ENCODE measurements at regions not wholly inside any gene's neighbourhood (a gene's known extent, or its start where the extent isn't known, plus 50 kb on each side); places are given as distances from the start of the nearest gene placed in this dataset.

DNA sequence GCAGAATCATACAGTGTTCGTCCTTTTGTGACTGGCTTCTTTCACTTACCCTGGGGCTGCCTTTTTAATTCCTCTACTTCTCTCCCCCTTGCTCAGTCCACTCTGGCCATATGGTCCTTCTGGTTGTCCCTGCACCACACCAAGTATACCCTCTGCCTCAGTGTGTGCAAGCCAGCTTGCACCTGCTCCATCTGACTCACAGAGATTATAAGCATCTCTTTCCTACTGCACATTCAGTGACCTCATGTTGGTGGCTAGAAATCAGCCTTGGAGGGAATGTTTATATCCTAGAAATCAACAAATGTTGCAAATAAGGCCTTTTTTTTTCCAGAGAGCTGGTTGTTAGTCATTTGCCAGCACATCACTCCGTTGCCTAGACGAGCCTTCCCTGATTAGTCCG is 67.5 kb upstream of the C10orf90 start:
- no peaks in the 10 kb centered on the region for H3K4me1 ChIP-seq (ENCODE audit: control insufficient read depth, extremely low read depth, insufficient read depth, low read length)
- no peak for FAIRE-seq
- H3K9me3 ChIP-seq (replicated peaks; ENCODE audit: control insufficient read depth, insufficient read depth, low read length), result no peaks in the 10 kb centered on the region
- H3K4me3 ChIP-seq (replicated peaks in 1 of 3; ENCODE audit: insufficient read depth in 1 of 3, low read depth in 1 of 3, low read length in 3 of 3), result no peak overlapping the region
- intact Hi-C loops (cut with micrococcal nuclease) (no loop called here), dilution Hi-C loops (cut with MboI; ENCODE audit: extremely low pct_ligation_motif_present, low sequenced_read_pairs) (no loop called here)
- ChIA-PET CTCF (no interaction called here), POLR2A (no interaction called here)
- BruUV-seq (replicated peaks), result no TSS peak
- no peaks in the 10 kb centered on the region for H3K27me3 ChIP-seq (ENCODE audit: control insufficient read depth in 2 of 2, insufficient read depth in 2 of 2, low read length in 2 of 2)
- no peak overlapping the region for H2AFZ ChIP-seq (ENCODE audit: low read depth, low read length)
- no peaks in the 10 kb centered on the region for H3K36me3 ChIP-seq (ENCODE audit: control insufficient read depth in 2 of 2, extremely low read depth in 1 of 2, insufficient read depth in 2 of 2, low read length in 2 of 2)
- DNase-seq (ENCODE audit: low read depth, low spot score), result no peak
- no peaks in the 10 kb centered on the region for H3K79me2 ChIP-seq (ENCODE audit: control insufficient read depth, insufficient read depth, low read length)
- no peak for TF ChIP-seq FOS (IDR thresholded peaks at IDR 0.05; ENCODE audit: borderline replicate concordance, insufficient read depth, low read length)
- TF ChIP-seq, protein P1, sequence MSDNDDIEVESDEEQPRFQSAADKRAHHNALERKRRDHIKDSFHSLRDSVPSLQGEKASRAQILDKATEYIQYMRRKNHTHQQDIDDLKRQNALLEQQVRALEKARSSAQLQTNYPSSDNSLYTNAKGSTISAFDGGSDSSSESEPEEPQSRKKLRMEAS (IDR thresholded peaks at IDR 0.05; ENCODE audit: insufficient read depth, insufficient read length), result no peak
- no peaks in the 10 kb centered on the region for H4K20me1 ChIP-seq (replicated peaks; ENCODE audit: control insufficient read depth, extremely low read depth, insufficient read depth, low read length)
- no peaks in the 10 kb centered on the region for H3K9me1 ChIP-seq (replicated peaks; ENCODE audit: control insufficient read depth, extremely low read depth, insufficient read depth, low read length)
- H3K4me2 ChIP-seq (ENCODE audit: insufficient read depth, low read length), result no peak overlapping the region
- H3K9ac ChIP-seq (replicated peaks; ENCODE audit: extremely low read depth, insufficient read depth, low read length), result no peak overlapping the region
- H3K27ac ChIP-seq (ENCODE audit: insufficient read depth, low read depth, low read length), result no peak overlapping the region

DNA sequence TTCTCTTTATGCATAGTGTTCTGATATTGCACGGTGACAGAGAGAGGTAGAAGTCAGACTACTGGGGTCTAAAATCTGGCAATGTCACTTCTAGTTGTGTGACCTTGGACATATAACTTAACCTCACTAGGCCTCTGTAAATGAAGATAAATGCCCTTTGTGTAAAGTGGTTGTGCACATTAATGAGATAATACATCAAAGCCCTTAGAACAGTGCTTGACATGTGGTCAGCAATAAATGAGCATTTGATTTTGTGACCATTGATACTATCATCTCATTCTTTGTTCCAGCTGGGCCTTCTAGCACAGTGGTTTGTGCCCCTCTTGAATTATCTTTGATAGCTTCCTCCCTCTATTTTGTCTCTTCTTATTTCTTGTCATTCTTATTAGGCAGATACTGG is 74.1 kb upstream of the C10orf90 start:
- no peak overlapping the region for H3K4me2 ChIP-seq (ENCODE audit: insufficient read depth, low read length)
- BruUV-seq (replicated peaks), result no TSS peak
- ChIA-PET POLR2A (no interaction called here), CTCF (no interaction called here)
- no peaks in the 10 kb centered on the region for H3K79me2 ChIP-seq (ENCODE audit: control insufficient read depth, insufficient read depth, low read length)
- DNase-seq (ENCODE audit: low read depth, low spot score) (no peak), FAIRE-seq (no peak)
- H3K9me1 ChIP-seq (replicated peaks; ENCODE audit: control insufficient read depth, extremely low read depth, insufficient read depth, low read length), result no peaks in the 10 kb centered on the region
- H3K9ac ChIP-seq (replicated peaks; ENCODE audit: extremely low read depth, insufficient read depth, low read length), result no peak overlapping the region
- H3K27me3 ChIP-seq (ENCODE audit: control insufficient read depth in 2 of 2, insufficient read depth in 2 of 2, low read length in 2 of 2), result no peaks in the 10 kb centered on the region
- no peaks in the 10 kb centered on the region for H3K36me3 ChIP-seq (ENCODE audit: control insufficient read depth in 2 of 2, extremely low read depth in 1 of 2, insufficient read depth in 2 of 2, low read length in 2 of 2)
- no peaks in the 10 kb centered on the region for H3K4me1 ChIP-seq (ENCODE audit: control insufficient read depth, extremely low read depth, insufficient read depth, low read length)
- dilution Hi-C loops (cut with MboI; ENCODE audit: extremely low pct_ligation_motif_present, low sequenced_read_pairs) (no loop called here), intact Hi-C loops (cut with micrococcal nuclease) (no loop called here)
- no peaks in the 10 kb centered on the region for H4K20me1 ChIP-seq (replicated peaks; ENCODE audit: control insufficient read depth, extremely low read depth, insufficient read depth, low read length)
- no peak overlapping the region for H3K4me3 ChIP-seq (replicated peaks in 1 of 3; ENCODE audit: insufficient read depth in 1 of 3, low read depth in 1 of 3, low read length in 3 of 3)
- no peak for TF ChIP-seq POLR2A (IDR thresholded peaks at IDR 0.05; ENCODE audit: low read depth, low read length)
- H3K9me3 ChIP-seq (replicated peaks; ENCODE audit: control insufficient read depth, insufficient read depth, low read length), result no peaks in the 10 kb centered on the region
- no peak overlapping the region for H3K27ac ChIP-seq (ENCODE audit: insufficient read depth, low read depth, low read length)
- H2AFZ ChIP-seq (ENCODE audit: low read depth, low read length), result no peak overlapping the region

All from endothelial cell of umbilical vein (primary cell).